Peyer's patch (tissue), 4 donors: ENCODE measurements at regions not wholly inside any gene's neighbourhood (a gene's known extent, or its start where the extent isn't known, plus 50 kb on each side); places are given as distances from the start of the nearest gene placed in this dataset.

Source experiments
- CTCF ChIP-seq, 6 experiments: fragments of 450-650 bp in 4 of 6; fragments of 200-600 bp in 2 of 6; sonication (generic) in 1 of 6; IDR thresholded peaks; one replicate each; pipeline ENCODE4 v1.5.1; 2017 to 2019; ENCODE audit warnings: antibody characterized with exemption in 6 of 6, mild to moderate bottlenecking in 3 of 6, moderate library complexity in 1 of 6
- POLR2A ChIP-seq, 2 donors: fragments of 450-650 bp; IDR thresholded peaks; one replicate each; pipeline ENCODE4 v1.5.1; 2017; ENCODE audit warnings: antibody characterized with exemption in 2 of 2, mild to moderate bottlenecking in 2 of 2, moderate library complexity in 2 of 2

- TF ChIP-seq CTCF (IDR thresholded peaks at IDR 0.05) (no peak), POLR2A (IDR thresholded peaks at IDR 0.05) (no peak)
Observed at GRCh38 chr4:8786166-8786565, 85.5 kb downstream of the HMX1 start.
